SH-SY5Y (cell line): ENCODE measurements at regions not wholly inside any gene's neighbourhood (a gene's known extent, or its start where the extent isn't known, plus 50 kb on each side); places are given as distances from the start of the nearest gene placed in this dataset.

Experiments
- GATA2 ChIP-seq: IDR thresholded peaks from 2 replicates; pipeline ENCODE4 v1.6.1; 2011; ENCODE audit warnings: mild to moderate bottlenecking, low read depth, low read length
- GATA3 ChIP-seq: IDR thresholded peaks from 2 replicates; pipeline ENCODE4 v1.6.1; 2011; ENCODE audit warnings: low read depth, mild to moderate bottlenecking, low read length, moderate library complexity

DNA sequence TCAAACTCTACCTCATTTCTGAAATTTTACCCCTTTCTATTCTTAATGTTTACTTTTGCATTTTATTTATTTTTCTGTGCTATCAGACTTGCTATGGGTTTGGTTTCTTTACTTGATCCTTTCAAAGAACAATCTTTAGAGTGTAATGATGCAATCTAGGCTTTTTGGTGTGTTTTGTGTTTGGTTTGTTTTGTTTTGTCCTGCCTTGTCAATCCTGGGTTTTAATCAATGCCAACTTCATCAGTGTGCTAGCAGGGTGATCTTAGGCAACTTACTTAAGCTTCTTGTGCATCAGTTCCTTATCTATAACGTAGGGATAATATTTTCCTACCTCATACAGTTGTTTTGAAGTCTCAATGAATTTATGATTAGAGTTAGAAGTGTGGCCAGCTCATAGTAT, 350.4 kb downstream of the NR4A2 start:
- TF ChIP-seq GATA2 (no peak), GATA3 (no peak)
